Lower leg skin (tissue), 3 donors: ENCODE measurements at regions not wholly inside any gene's neighbourhood (a gene's known extent, or its start where the extent isn't known, plus 50 kb on each side); places are given as distances from the start of the nearest gene placed in this dataset.

Experiments used
- POLR2A ChIP-seq, 2 donors: fragments of 450-650 bp; IDR thresholded peaks; one replicate each; pipeline ENCODE4 v1.6.1; 2016 to 2017; ENCODE audit warnings: antibody characterized with exemption in 2 of 2, mild to moderate bottlenecking in 1 of 2, moderate library complexity in 1 of 2
- TF ChIP-seq, protein P1 (sequence below), 3 donors: fragments of 450-650 bp; IDR thresholded peaks; one replicate each; pipeline ENCODE4 v1.5.1; 2016; ENCODE audit warnings: antibody characterized with exemption in 3 of 3, mild to moderate bottlenecking in 3 of 3, moderate library complexity in 2 of 3

DNA sequence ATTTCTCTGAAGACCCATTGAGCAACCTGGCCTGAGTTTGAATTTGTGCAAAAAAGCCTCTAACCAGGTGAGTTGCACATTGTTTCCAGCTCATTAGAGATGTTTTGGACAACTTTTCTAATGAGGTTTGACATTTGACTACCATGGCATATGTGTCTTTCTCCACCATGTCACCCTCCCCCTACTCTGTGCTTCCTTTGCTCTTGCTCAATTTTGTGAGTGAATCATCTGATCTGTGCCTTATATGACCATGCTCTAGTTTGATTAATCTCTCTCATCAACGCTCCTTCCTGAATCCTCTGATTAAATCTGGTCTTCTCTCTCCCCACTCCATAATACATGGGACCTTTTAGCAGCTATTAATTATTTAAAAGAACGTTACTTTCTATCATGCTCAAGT lies 144.8 kb upstream of the SAMSN1 start:
- TF ChIP-seq, protein P1, sequence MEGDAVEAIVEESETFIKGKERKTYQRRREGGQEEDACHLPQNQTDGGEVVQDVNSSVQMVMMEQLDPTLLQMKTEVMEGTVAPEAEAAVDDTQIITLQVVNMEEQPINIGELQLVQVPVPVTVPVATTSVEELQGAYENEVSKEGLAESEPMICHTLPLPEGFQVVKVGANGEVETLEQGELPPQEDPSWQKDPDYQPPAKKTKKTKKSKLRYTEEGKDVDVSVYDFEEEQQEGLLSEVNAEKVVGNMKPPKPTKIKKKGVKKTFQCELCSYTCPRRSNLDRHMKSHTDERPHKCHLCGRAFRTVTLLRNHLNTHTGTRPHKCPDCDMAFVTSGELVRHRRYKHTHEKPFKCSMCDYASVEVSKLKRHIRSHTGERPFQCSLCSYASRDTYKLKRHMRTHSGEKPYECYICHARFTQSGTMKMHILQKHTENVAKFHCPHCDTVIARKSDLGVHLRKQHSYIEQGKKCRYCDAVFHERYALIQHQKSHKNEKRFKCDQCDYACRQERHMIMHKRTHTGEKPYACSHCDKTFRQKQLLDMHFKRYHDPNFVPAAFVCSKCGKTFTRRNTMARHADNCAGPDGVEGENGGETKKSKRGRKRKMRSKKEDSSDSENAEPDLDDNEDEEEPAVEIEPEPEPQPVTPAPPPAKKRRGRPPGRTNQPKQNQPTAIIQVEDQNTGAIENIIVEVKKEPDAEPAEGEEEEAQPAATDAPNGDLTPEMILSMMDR (IDR thresholded peaks at IDR 0.05) = no peak
- no peak for TF ChIP-seq POLR2A (IDR thresholded peaks at IDR 0.05)
